ENCODE measurements at regions not wholly inside any gene's neighbourhood (a gene's known extent, or its start where the extent isn't known, plus 50 kb on each side); places are given as distances from the start of the nearest gene placed in this dataset.

GRCh38 chr18:6633310-6633709 is 96.2 kb upstream of the ARHGAP28 start:
- Mint-ChIP-seq H3K27ac (ENCODE audit: unreplicated experiment) (no peak overlapping the region), H3K4me3 (ENCODE audit: unreplicated experiment) (no peak overlapping the region), H3K36me3 (ENCODE audit: low read depth, unreplicated experiment) (no peaks in the 10 kb centered on the region), H3K4me1 (ENCODE audit: unreplicated experiment) (no peaks in the 10 kb centered on the region), H3K27me3 (ENCODE audit: unreplicated experiment) (peaks cover 1% of the 10 kb centered on the region), H3K9me3 (ENCODE audit: unreplicated experiment) (no peaks in the 10 kb centered on the region)
- TF ChIP-seq CTCF (IDR thresholded peaks at IDR 0.05; ENCODE audit: unreplicated experiment): no peak
- DNase-seq (ENCODE audit: low spot score): no peak

GRCh38 chr18:6636091-6636490 is 93.4 kb upstream of the ARHGAP28 start:
- Mint-ChIP-seq H3K9me3 (ENCODE audit: unreplicated experiment) (no peaks in the 10 kb centered on the region), H3K4me3 (ENCODE audit: unreplicated experiment) (no peak overlapping the region), H3K27ac (ENCODE audit: unreplicated experiment) (no peak overlapping the region), H3K36me3 (ENCODE audit: low read depth, unreplicated experiment) (no peaks in the 10 kb centered on the region), H3K4me1 (ENCODE audit: unreplicated experiment) (no peaks in the 10 kb centered on the region), H3K27me3 (ENCODE audit: unreplicated experiment) (peaks cover 1% of the 10 kb centered on the region)
- no peak for DNase-seq (ENCODE audit: low spot score)
- TF ChIP-seq CTCF (IDR thresholded peaks at IDR 0.05; ENCODE audit: unreplicated experiment): no peak

GRCh38 chr18:6638447-6638846 is 91.1 kb upstream of the ARHGAP28 start:
- DNase-seq (ENCODE audit: low spot score): no peak
- peaks cover 1% of the 10 kb centered on the region for H3K27me3 Mint-ChIP-seq (ENCODE audit: unreplicated experiment)
- H3K36me3 Mint-ChIP-seq (ENCODE audit: low read depth, unreplicated experiment): no peaks in the 10 kb centered on the region
- H3K9me3 Mint-ChIP-seq (ENCODE audit: unreplicated experiment): no peaks in the 10 kb centered on the region
- H3K4me1 Mint-ChIP-seq (ENCODE audit: unreplicated experiment): no peaks in the 10 kb centered on the region
- TF ChIP-seq CTCF (IDR thresholded peaks at IDR 0.05; ENCODE audit: unreplicated experiment): no peak
- no peak overlapping the region for H3K4me3 Mint-ChIP-seq (ENCODE audit: unreplicated experiment)
- no peak overlapping the region for H3K27ac Mint-ChIP-seq (ENCODE audit: unreplicated experiment)

- Mint-ChIP-seq H3K36me3 (ENCODE audit: low read depth, unreplicated experiment) (no peaks in the 10 kb centered on the region), H3K4me1 (ENCODE audit: unreplicated experiment) (no peaks in the 10 kb centered on the region), H3K4me3 (ENCODE audit: unreplicated experiment) (no peak overlapping the region), H3K27ac (ENCODE audit: unreplicated experiment) (no peak overlapping the region), H3K27me3 (ENCODE audit: unreplicated experiment) (peaks cover 1% of the 10 kb centered on the region), H3K9me3 (ENCODE audit: unreplicated experiment) (no peaks in the 10 kb centered on the region)
- no peak for DNase-seq (ENCODE audit: low spot score)
- no peak for TF ChIP-seq CTCF (IDR thresholded peaks at IDR 0.05; ENCODE audit: unreplicated experiment)
Observed at GRCh38 chr18:6639305-6639704, 90.2 kb upstream of the ARHGAP28 start.

GRCh38 chr18:6644836-6645627 is 84.5 kb upstream of the ARHGAP28 start:
- no peaks in the 10 kb centered on the region for H3K36me3 Mint-ChIP-seq (ENCODE audit: low read depth, unreplicated experiment)
- peaks cover 4% of the 10 kb centered on the region for H3K4me1 Mint-ChIP-seq (ENCODE audit: unreplicated experiment)
- no peaks in the 10 kb centered on the region for H3K9me3 Mint-ChIP-seq (ENCODE audit: unreplicated experiment)
- no peak for TF ChIP-seq CTCF (IDR thresholded peaks at IDR 0.05; ENCODE audit: unreplicated experiment)
- DNase-seq (ENCODE audit: low spot score): no peak
- no peak overlapping the region for H3K4me3 Mint-ChIP-seq (ENCODE audit: unreplicated experiment)
- H3K27me3 Mint-ChIP-seq (ENCODE audit: unreplicated experiment): peaks cover 2% of the 10 kb centered on the region
- H3K27ac Mint-ChIP-seq (ENCODE audit: unreplicated experiment): no peak overlapping the region
